GM12878 (cell line): ENCODE measurements at regions not wholly inside any gene's neighbourhood (a gene's known extent, or its start where the extent isn't known, plus 50 kb on each side); places are given as distances from the start of the nearest gene placed in this dataset.

ENCODE experiments used
- ATAC-seq: fragments of 200-7000 bp; cut with Tn5 transposase; 3 replicates; pipeline ENCODE4 v1.9.1; 2020; ENCODE audit warnings: mild to moderate bottlenecking, moderate library complexity
- BruUV-seq: library from RNA; stranded (reverse); fragments of 400-500 nt; replicated peaks from 2 replicates; lab custom pipeline; 2021; lab: Mats Ljungman, UMichigan
- CTCF ChIA-PET: fragments of 300-600 bp; sonication (Branson Sonifier 250); formaldehyde crosslinking; extraction: SDS; loops from one replicate; lab custom pipeline; 2021; ENCODE audit warnings: inconsistent platforms; lab: Yijun Ruan, JAX
- POLR2A ChIA-PET: fragments of 350-600 bp; formaldehyde crosslinking; extraction: SDS; loops from one replicate; lab custom pipeline; 2021; ENCODE audit warnings: inconsistent platforms; lab: Charles Lee
- RAD21 ChIA-PET: fragments of 300-600 bp; sonication (Branson Sonifier 250); formaldehyde crosslinking; loops from one replicate; lab custom pipeline; 2023; ENCODE audit warnings: antibody characterized with exemption; ENCODE audit not compliant: unreplicated experiment; lab: Charles Lee
- SMC1A ChIA-PET: fragments of 300-600 bp; sonication (Branson Sonifier 250); formaldehyde crosslinking; loops from one replicate; lab custom pipeline; 2023; ENCODE audit not compliant: unreplicated experiment, uncharacterized antibody; lab: Charles Lee
- DNase-seq: peaks from one replicate; pipeline ENCODE4 v3.0.0-alpha.2; 2011; ENCODE audit warnings: low read depth, low spot score
- FAIRE-seq: peaks from 3 replicates; lab custom pipeline; 2011; peaks lifted over from hg19 to GRCh38; lab: Jason Lieb, UNC
- H2AFZ ChIP-seq: 2 replicates; pipeline ENCODE4 v1.6.0; 2011; ENCODE audit warnings: low read depth, low read length, control low read depth; ENCODE audit not compliant: control insufficient read depth
- H3K27ac ChIP-seq: 2 replicates; pipeline ENCODE4 v1.5.1; 2011; ENCODE audit warnings: control low read depth; ENCODE audit not compliant: control insufficient read depth, insufficient read depth
- H3K27me3 ChIP-seq, 2 experiments: replicated peaks in 1 of 2; 2 replicates each; pipeline versions ENCODE4 v1.6.0 to v1.6.1; 2011; ENCODE audit warnings: low read length in 1 of 2; ENCODE audit not compliant: control insufficient read depth in 2 of 2, insufficient read depth in 2 of 2
- H3K36me3 ChIP-seq, 2 experiments: 2 replicates each; pipeline ENCODE4 v1.5.1; 2011; ENCODE audit warnings: low read length in 1 of 2; ENCODE audit not compliant: control insufficient read depth in 2 of 2, insufficient read depth in 2 of 2
- H3K4me1 ChIP-seq: 2 replicates; pipeline ENCODE4 v1.6.1; 2011; ENCODE audit warnings: mild to moderate bottlenecking, low read length, moderate library complexity, mixed read lengths; ENCODE audit not compliant: control insufficient read depth, insufficient read depth
- H3K4me2 ChIP-seq: 2 replicates; pipeline ENCODE4 v1.6.0; 2011; ENCODE audit warnings: control low read depth; ENCODE audit not compliant: control insufficient read depth, insufficient read depth
- H3K4me3 ChIP-seq: fragments of 200-600 bp; sonication (generic); 2 replicates; pipeline ENCODE4 v1.5.1; 2016
- H3K79me2 ChIP-seq: 2 replicates; pipeline ENCODE4 v1.6.0; 2011; ENCODE audit warnings: low read length; ENCODE audit not compliant: control insufficient read depth, insufficient read depth
- H3K9ac ChIP-seq: 2 replicates; pipeline ENCODE4 v1.8.0; 2011; ENCODE audit warnings: low read length, control low read depth, mixed read lengths; ENCODE audit not compliant: control insufficient read depth, insufficient read depth
- H3K9me3 ChIP-seq: replicated peaks from 3 replicates; pipeline ENCODE4 v1.5.1; 2011; ENCODE audit warnings: mild to moderate bottlenecking, low read length; ENCODE audit not compliant: control insufficient read depth, insufficient read depth
- H4K20me1 ChIP-seq: 2 replicates; pipeline ENCODE4 v1.6.0; 2011; ENCODE audit not compliant: control insufficient read depth, insufficient read depth
- CREM ChIP-seq: IDR thresholded peaks from 2 replicates; pipeline ENCODE4 v1.6.1; 2014; ENCODE audit warnings: antibody characterized with exemption, low read depth
- KLF5 ChIP-seq: fragments of 450-650 bp; IDR thresholded peaks from 2 replicates; pipeline ENCODE4 v1.6.1; 2014; ENCODE audit warnings: mild to moderate bottlenecking; ENCODE audit not compliant: partially characterized antibody
- MEF2B ChIP-seq: fragments of 450-650 bp; IDR thresholded peaks from 2 replicates; pipeline ENCODE4 v1.6.1; 2018; ENCODE audit warnings: mild to moderate bottlenecking, moderate library complexity; ENCODE audit not compliant: partially characterized antibody, poor library complexity, severe bottlenecking
- MTA2 ChIP-seq: fragments of 450-650 bp; IDR thresholded peaks from 2 replicates; pipeline ENCODE4 v1.6.1; 2016; ENCODE audit warnings: low read depth, mild to moderate bottlenecking, moderate library complexity
- NBN ChIP-seq: fragments of 450-650 bp; IDR thresholded peaks from 2 replicates; pipeline ENCODE4 v1.6.1; 2016
- POLR2A ChIP-seq: IDR thresholded peaks from 2 replicates; pipeline ENCODE4 v1.6.1; 2011; ENCODE audit warnings: low read depth, mild to moderate bottlenecking, low read length
- SIN3A ChIP-seq: IDR thresholded peaks from 2 replicates; pipeline ENCODE4 v1.6.1; 2012; ENCODE audit warnings: low read depth, low read length, improper control_type of control experiment
- STAT1 ChIP-seq: fragments of 450-650 bp; conservative IDR thresholded peaks from 2 replicates; pipeline ENCODE4 v1.6.1; 2014; ENCODE audit warnings: antibody characterized with exemption, mild to moderate bottlenecking
- ZNF384 ChIP-seq: IDR thresholded peaks from 2 replicates; pipeline ENCODE4 v1.6.1; 2012; ENCODE audit warnings: low read depth, mild to moderate bottlenecking, low read length, improper control_type of control experiment, borderline replicate concordance
- ZSCAN29 ChIP-seq: fragments of 450-650 bp; IDR thresholded peaks from 2 replicates; pipeline ENCODE4 v1.6.1; 2017; ENCODE audit warnings: mild to moderate bottlenecking, moderate library complexity
- WGBS: methylation state at CpG from one replicate; pipeline ENCODE4 v1.1.6; 2016; ENCODE audit warnings: low lambda C conversion rate; ENCODE audit not compliant: insufficient replicate concordance, insufficient coverage; ENCODE audit errors: missing lambda C conversion rate; 5-methylcytosine and 5-hydroxymethylcytosine counted together
- in situ Hi-C: fragments of 300-500 bp; cut with MboI; formaldehyde crosslinking; loops from 9 replicates; pipeline ENCODE4 v1.14.3; 2018; ENCODE audit warnings: mixed read lengths
- intact Hi-C: fragments of 100-400 bp; cut with micrococcal nuclease; formaldehyde crosslinking; loops from one replicate; pipeline ENCODE4 v1.14.2; 2022; ENCODE audit not compliant: unreplicated experiment
- TF ChIP-seq, protein P1 (sequence below): IDR thresholded peaks from 2 replicates; pipeline ENCODE4 v1.6.1; 2011; ENCODE audit warnings: mild to moderate bottlenecking, low read depth, low read length, moderate library complexity; ENCODE audit not compliant: insufficient replicate concordance
- TF ChIP-seq, protein P2 (sequence below): fragments of 450-650 bp; IDR thresholded peaks from 2 replicates; pipeline ENCODE4 v1.6.1; 2017; ENCODE audit warnings: mild to moderate bottlenecking, moderate library complexity
- TF ChIP-seq, protein P3 (sequence below): IDR thresholded peaks from 2 replicates; pipeline ENCODE4 v1.6.1; 2012; ENCODE audit warnings: improper control_type of control experiment, low read depth, low read length; ENCODE audit not compliant: insufficient replicate concordance
- TF ChIP-seq, protein P4 (sequence below): fragments of 450-650 bp; IDR thresholded peaks from 2 replicates; pipeline ENCODE4 v1.6.1; 2014; ENCODE audit warnings: mild to moderate bottlenecking

DNA sequence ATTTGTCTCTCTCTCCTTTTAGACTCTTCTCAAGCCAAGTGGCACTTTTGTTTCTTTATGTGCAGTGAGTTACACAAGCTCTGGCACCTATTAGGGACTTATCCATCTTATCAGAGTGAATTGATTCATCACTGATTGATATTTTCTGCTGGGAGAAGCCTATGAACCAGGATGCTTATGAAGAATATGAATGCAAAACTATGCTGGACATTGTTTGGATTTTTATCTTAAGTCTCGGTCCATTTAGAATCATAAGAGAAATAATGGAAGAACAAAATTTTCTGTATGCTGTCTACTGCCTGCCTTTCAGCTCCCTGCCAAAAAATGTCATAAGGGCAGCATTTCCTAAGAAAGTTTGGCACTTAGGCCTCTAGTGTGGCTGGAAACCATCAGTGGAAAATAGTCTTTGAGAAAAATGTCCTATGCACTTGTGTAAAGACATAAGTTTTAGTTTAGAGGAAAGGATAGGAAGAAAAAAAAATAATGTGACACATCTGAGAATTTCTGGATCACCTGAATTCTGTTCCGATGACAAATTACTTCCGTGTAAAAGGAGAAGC lies 365.7 kb upstream of the MAD2L1 start:
- BruUV-seq, result no TSS peak
- 38% methylated on average over 3 of the region's 3 CpGs for WGBS
- DNase-seq (no peak), ATAC-seq (no peak), FAIRE-seq (no peak)
- Histone ChIP-seq H2AFZ (no peak overlapping the region), H3K9ac (no peak overlapping the region), H3K36me3 (no peaks in the 10 kb centered on the region), H3K4me2 (no peak overlapping the region), H3K4me3 (no peak overlapping the region), H3K27me3 (no peaks in the 10 kb centered on the region), H3K27ac (no peak overlapping the region), H3K79me2 (no peaks in the 10 kb centered on the region), H3K4me1 (no peaks in the 10 kb centered on the region), H3K9me3 (no peaks in the 10 kb centered on the region), H4K20me1 (no peaks in the 10 kb centered on the region)
- SMC1A ChIA-PET, result no interaction called here
- intact Hi-C loops (no loop called here), in situ Hi-C loops (no loop called here)
- POLR2A ChIA-PET, result no interaction called here
- CTCF ChIA-PET, result no interaction called here
- RAD21 ChIA-PET, result no interaction called here
- TF ChIP-seq ZSCAN29 (no peak), SIN3A (no peak), MEF2B (no peak), POLR2A (no peak), KLF5 (no peak), CREM (no peak), STAT1 (no peak), MTA2 (no peak), NBN (no peak), ZNF384 (no peak)
- TF ChIP-seq, protein P1, sequence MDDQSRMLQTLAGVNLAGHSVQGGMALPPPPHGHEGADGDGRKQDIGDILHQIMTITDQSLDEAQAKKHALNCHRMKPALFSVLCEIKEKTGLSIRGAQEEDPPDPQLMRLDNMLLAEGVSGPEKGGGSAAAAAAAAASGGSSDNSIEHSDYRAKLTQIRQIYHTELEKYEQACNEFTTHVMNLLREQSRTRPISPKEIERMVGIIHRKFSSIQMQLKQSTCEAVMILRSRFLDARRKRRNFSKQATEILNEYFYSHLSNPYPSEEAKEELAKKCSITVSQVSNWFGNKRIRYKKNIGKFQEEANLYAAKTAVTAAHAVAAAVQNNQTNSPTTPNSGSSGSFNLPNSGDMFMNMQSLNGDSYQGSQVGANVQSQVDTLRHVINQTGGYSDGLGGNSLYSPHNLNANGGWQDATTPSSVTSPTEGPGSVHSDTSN, result no peak
- TF ChIP-seq, protein P2, sequence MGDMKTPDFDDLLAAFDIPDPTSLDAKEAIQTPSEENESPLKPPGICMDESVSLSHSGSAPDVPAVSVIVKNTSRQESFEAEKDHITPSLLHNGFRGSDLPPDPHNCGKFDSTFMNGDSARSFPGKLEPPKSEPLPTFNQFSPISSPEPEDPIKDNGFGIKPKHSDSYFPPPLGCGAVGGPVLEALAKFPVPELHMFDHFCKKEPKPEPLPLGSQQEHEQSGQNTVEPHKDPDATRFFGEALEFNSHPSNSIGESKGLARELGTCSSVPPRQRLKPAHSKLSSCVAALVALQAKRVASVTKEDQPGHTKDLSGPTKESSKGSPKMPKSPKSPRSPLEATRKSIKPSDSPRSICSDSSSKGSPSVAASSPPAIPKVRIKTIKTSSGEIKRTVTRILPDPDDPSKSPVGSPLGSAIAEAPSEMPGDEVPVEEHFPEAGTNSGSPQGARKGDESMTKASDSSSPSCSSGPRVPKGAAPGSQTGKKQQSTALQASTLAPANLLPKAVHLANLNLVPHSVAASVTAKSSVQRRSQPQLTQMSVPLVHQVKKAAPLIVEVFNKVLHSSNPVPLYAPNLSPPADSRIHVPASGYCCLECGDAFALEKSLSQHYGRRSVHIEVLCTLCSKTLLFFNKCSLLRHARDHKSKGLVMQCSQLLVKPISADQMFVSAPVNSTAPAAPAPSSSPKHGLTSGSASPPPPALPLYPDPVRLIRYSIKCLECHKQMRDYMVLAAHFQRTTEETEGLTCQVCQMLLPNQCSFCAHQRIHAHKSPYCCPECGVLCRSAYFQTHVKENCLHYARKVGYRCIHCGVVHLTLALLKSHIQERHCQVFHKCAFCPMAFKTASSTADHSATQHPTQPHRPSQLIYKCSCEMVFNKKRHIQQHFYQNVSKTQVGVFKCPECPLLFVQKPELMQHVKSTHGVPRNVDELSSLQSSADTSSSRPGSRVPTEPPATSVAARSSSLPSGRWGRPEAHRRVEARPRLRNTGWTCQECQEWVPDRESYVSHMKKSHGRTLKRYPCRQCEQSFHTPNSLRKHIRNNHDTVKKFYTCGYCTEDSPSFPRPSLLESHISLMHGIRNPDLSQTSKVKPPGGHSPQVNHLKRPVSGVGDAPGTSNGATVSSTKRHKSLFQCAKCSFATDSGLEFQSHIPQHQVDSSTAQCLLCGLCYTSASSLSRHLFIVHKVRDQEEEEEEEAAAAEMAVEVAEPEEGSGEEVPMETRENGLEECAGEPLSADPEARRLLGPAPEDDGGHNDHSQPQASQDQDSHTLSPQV, result no peak
- TF ChIP-seq, protein P3, sequence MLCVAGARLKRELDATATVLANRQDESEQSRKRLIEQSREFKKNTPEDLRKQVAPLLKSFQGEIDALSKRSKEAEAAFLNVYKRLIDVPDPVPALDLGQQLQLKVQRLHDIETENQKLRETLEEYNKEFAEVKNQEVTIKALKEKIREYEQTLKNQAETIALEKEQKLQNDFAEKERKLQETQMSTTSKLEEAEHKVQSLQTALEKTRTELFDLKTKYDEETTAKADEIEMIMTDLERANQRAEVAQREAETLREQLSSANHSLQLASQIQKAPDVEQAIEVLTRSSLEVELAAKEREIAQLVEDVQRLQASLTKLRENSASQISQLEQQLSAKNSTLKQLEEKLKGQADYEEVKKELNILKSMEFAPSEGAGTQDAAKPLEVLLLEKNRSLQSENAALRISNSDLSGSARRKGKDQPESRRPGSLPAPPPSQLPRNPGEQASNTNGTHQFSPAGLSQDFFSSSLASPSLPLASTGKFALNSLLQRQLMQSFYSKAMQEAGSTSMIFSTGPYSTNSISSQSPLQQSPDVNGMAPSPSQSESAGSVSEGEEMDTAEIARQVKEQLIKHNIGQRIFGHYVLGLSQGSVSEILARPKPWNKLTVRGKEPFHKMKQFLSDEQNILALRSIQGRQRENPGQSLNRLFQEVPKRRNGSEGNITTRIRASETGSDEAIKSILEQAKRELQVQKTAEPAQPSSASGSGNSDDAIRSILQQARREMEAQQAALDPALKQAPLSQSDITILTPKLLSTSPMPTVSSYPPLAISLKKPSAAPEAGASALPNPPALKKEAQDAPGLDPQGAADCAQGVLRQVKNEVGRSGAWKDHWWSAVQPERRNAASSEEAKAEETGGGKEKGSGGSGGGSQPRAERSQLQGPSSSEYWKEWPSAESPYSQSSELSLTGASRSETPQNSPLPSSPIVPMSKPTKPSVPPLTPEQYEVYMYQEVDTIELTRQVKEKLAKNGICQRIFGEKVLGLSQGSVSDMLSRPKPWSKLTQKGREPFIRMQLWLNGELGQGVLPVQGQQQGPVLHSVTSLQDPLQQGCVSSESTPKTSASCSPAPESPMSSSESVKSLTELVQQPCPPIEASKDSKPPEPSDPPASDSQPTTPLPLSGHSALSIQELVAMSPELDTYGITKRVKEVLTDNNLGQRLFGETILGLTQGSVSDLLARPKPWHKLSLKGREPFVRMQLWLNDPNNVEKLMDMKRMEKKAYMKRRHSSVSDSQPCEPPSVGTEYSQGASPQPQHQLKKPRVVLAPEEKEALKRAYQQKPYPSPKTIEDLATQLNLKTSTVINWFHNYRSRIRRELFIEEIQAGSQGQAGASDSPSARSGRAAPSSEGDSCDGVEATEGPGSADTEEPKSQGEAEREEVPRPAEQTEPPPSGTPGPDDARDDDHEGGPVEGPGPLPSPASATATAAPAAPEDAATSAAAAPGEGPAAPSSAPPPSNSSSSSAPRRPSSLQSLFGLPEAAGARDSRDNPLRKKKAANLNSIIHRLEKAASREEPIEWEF, result no peak
- TF ChIP-seq, protein P4, sequence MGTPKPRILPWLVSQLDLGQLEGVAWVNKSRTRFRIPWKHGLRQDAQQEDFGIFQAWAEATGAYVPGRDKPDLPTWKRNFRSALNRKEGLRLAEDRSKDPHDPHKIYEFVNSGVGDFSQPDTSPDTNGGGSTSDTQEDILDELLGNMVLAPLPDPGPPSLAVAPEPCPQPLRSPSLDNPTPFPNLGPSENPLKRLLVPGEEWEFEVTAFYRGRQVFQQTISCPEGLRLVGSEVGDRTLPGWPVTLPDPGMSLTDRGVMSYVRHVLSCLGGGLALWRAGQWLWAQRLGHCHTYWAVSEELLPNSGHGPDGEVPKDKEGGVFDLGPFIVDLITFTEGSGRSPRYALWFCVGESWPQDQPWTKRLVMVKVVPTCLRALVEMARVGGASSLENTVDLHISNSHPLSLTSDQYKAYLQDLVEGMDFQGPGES, result no peak
